H1 (cell line): ENCODE measurements at regions not wholly inside any gene's neighbourhood (a gene's known extent, or its start where the extent isn't known, plus 50 kb on each side); places are given as distances from the start of the nearest gene placed in this dataset.

ENCODE experiments used
- BACH1 ChIP-seq: IDR thresholded peaks from 2 replicates; pipeline ENCODE4 v1.6.1; 2012; ENCODE audit warnings: low read length, improper control_type of control experiment
- CBX8 ChIP-seq: fragments of 300-800, 300-1000 bp; sonication (generic); IDR thresholded peaks from 2 replicates; pipeline ENCODE4 v1.7.1; 2016; ENCODE audit warnings: low read depth, low read length, borderline replicate concordance
- CTCF ChIP-seq, 3 experiments: IDR thresholded peaks; 1 replicate in 2 of 3; 2 replicates in 1 of 3; pipeline versions ENCODE4 v1.5.1 to v1.6.1; 2011; ENCODE audit warnings: low read length in 3 of 3, mild to moderate bottlenecking in 3 of 3, inconsistent platforms in 2 of 3, low read depth in 1 of 3, moderate library complexity in 1 of 3; ENCODE audit not compliant: insufficient read depth in 1 of 3; ENCODE audit errors: control extremely low read depth in 1 of 3
- HDAC6 ChIP-seq: IDR thresholded peaks from one replicate; pipeline ENCODE4 v1.7.1; 2012; ENCODE audit warnings: low read depth, mild to moderate bottlenecking, inconsistent platforms, low read length, moderate library complexity
- NRF1 ChIP-seq: IDR thresholded peaks from 2 replicates; pipeline ENCODE4 v1.6.1; 2011; ENCODE audit warnings: mild to moderate bottlenecking, low read depth, low read length, improper control_type of control experiment
- RFX5 ChIP-seq: IDR thresholded peaks from 2 replicates; pipeline ENCODE4 v1.6.1; 2011; ENCODE audit warnings: low read depth, low read length, improper control_type of control experiment, borderline replicate concordance
- SIN3A ChIP-seq, 2 experiments: IDR thresholded peaks in 1 of 2; conservative IDR thresholded peaks in 1 of 2; 2 replicates each; pipeline ENCODE4 v1.6.1; 2011 to 2012; ENCODE audit warnings: low read length in 2 of 2, improper control_type of control experiment in 1 of 2, low read depth in 1 of 2, mild to moderate bottlenecking in 1 of 2
- SIX5 ChIP-seq: IDR thresholded peaks from 2 replicates; pipeline ENCODE4 v1.6.1; 2011; ENCODE audit warnings: mild to moderate bottlenecking, low read depth, low read length
- SUZ12 ChIP-seq: fragments of 200-600 bp; sonication (generic); IDR thresholded peaks from 2 replicates; pipeline ENCODE4 v1.6.1; 2012; ENCODE audit warnings: mild to moderate bottlenecking, inconsistent platforms, low read length, moderate library complexity, mixed read lengths

GRCh38 chr21:27447843-27448242, 481.0 kb upstream of the ADAMTS5 start (continued):
- TF ChIP-seq CTCF (IDR thresholded peaks at IDR 0.05; ENCODE audit: control extremely low read depth in 1 of 3, insufficient read depth in 1 of 3, low read depth in 1 of 3, low read length in 3 of 3) (no peak), RFX5 (no peak), CBX8 (no peak), SIX5 (no peak), SUZ12 (no peak), NRF1 (no peak), SIN3A (conservative IDR thresholded peaks at IDR 0.05 in 1 of 2, IDR thresholded peaks at IDR 0.05 in 1 of 2; ENCODE audit: low read depth in 1 of 2, low read length in 2 of 2) (no peak), BACH1 (no peak), HDAC6 (no peak)
